HCT116 (cell line): ENCODE measurements at regions not wholly inside any gene's neighbourhood (a gene's known extent, or its start where the extent isn't known, plus 50 kb on each side); places are given as distances from the start of the nearest gene placed in this dataset.

ENCODE experiments used
- ATAC-seq: fragments of 200-7000 bp; cut with Tn5 transposase; 2 replicates; pipeline ENCODE4 v1.9.1; 2020; ENCODE audit warnings: mild to moderate bottlenecking, moderate library complexity
- BruUV-seq: library from RNA; stranded (reverse); fragments of 400-500 nt; replicated peaks from 2 replicates; lab custom pipeline; 2021; lab: Mats Ljungman, UMichigan
- CTCF ChIA-PET: fragments of 300-600 bp; sonication (Branson Sonifier 250); formaldehyde crosslinking; loops from one replicate; lab custom pipeline; 2021; ENCODE audit warnings: antibody characterized with exemption; lab: Charles Lee
- POLR2A ChIA-PET: fragments of 300-600, 350-600 bp; sonication (Branson Sonifier 250); formaldehyde crosslinking; loops from one replicate; lab custom pipeline; 2021; ENCODE audit warnings: antibody characterized with exemption; lab: Charles Lee
- RAD21 ChIA-PET, 2 experiments: fragments of 300-600 bp; sonication (Branson Sonifier 250); formaldehyde crosslinking; loops; one replicate each; lab custom pipeline; 2023; ENCODE audit warnings: low total read pairs in 2 of 2; ENCODE audit not compliant: uncharacterized antibody in 2 of 2, unreplicated experiment in 2 of 2, low non-redundant PET in 1 of 2; lab: Charles Lee
- DNase-seq: peaks from one replicate; pipeline ENCODE4 v3.0.0-alpha.2; 2010; ENCODE audit warnings: low read depth, low spot score
- H2AFZ ChIP-seq: fragments of 200-600 bp; shearing (Covaris generic), sonication (generic); 2 replicates; pipeline ENCODE4 v1.6.1; 2017; ENCODE audit warnings: low read depth, mixed run types, mixed read lengths, antibody characterized with exemption, low read length; ENCODE audit not compliant: poor library complexity, severe bottlenecking
- H3K27ac ChIP-seq: 2 replicates; pipeline ENCODE4 v1.5.1; 2012; ENCODE audit warnings: low read depth, low read length
- H3K27me3 ChIP-seq: fragments of 200-600 bp; sonication (generic); 2 replicates; pipeline ENCODE4 v1.6.1; 2016; ENCODE audit warnings: mixed run types, low read length, mixed read lengths; ENCODE audit not compliant: insufficient read depth
- H3K36me3 ChIP-seq, 2 experiments: fragments of 200-500 bp in 1 of 2; fragments of 200-600 bp in 1 of 2; sonication (Bioruptor generic) in 1 of 2; sonication (generic) in 1 of 2; 2 replicates each; pipeline versions ENCODE4 v1.5.1 to v1.6.1; 2014 to 2016; ENCODE audit warnings: low read length in 2 of 2, inconsistent platforms in 1 of 2, mixed read lengths in 1 of 2, mixed run types in 1 of 2; ENCODE audit not compliant: insufficient read depth in 2 of 2, control insufficient read depth in 1 of 2
- H3K4me1 ChIP-seq, 2 experiments: fragments of 200-600 bp in 1 of 2; sonication (generic) in 1 of 2; 2 replicates each; pipeline versions ENCODE4 v1.5.1 to v1.6.1; 2012 to 2017; ENCODE audit warnings: low read length in 2 of 2, inconsistent platforms in 1 of 2, mild to moderate bottlenecking in 1 of 2, mixed read lengths in 1 of 2, mixed run types in 1 of 2, moderate library complexity in 1 of 2; ENCODE audit not compliant: insufficient read depth in 2 of 2, control insufficient read depth in 1 of 2
- H3K4me2 ChIP-seq: fragments of 200-600 bp; sonication (generic); 2 replicates; pipeline ENCODE4 v1.6.1; 2017; ENCODE audit warnings: mixed run types, low read length, mixed read lengths
- H3K4me3 ChIP-seq, 2 experiments: fragments of 200-600 bp in 1 of 2; sonication (generic) in 1 of 2; replicated peaks in 1 of 2; 2 replicates each; pipeline ENCODE4 v1.5.1; 2011 to 2016; ENCODE audit warnings: low read length in 2 of 2, control low read depth in 1 of 2, low read depth in 1 of 2, mild to moderate bottlenecking in 1 of 2, mixed read lengths in 1 of 2, mixed run types in 1 of 2
- H3K79me2 ChIP-seq: fragments of 200-600 bp; sonication (generic); 2 replicates; pipeline ENCODE4 v1.6.1; 2017; ENCODE audit warnings: mild to moderate bottlenecking, mixed run types, low read length, moderate library complexity, mixed read lengths; ENCODE audit not compliant: insufficient read depth
- H3K9ac ChIP-seq: fragments of 200-600 bp; sonication (generic); 2 replicates; pipeline ENCODE4 v1.6.1; 2016; ENCODE audit warnings: low read length, mixed read lengths
- H3K9me2 ChIP-seq: fragments of 200-600 bp; sonication (generic), shearing (Covaris generic); 2 replicates; pipeline ENCODE4 v1.6.1; 2017; ENCODE audit warnings: mixed run types, mild to moderate bottlenecking, moderate library complexity; ENCODE audit not compliant: insufficient read depth
- H3K9me3 ChIP-seq, 2 experiments: fragments of 200-500 bp in 1 of 2; fragments of 200-600 bp in 1 of 2; sonication (Bioruptor generic) in 1 of 2; sonication (generic) in 1 of 2; 2 replicates each; pipeline ENCODE4 v1.6.1; 2014 to 2017; ENCODE audit warnings: low read length in 2 of 2, mixed read lengths in 2 of 2, inconsistent platforms in 1 of 2, low read depth in 1 of 2, mild to moderate bottlenecking in 1 of 2, mixed run types in 1 of 2, moderate library complexity in 1 of 2; ENCODE audit not compliant: control insufficient read depth in 1 of 2, insufficient read depth in 1 of 2
- H4K20me1 ChIP-seq: fragments of 200-600 bp; sonication (generic), shearing (Covaris generic); 2 replicates; pipeline ENCODE4 v1.6.1; 2017; ENCODE audit warnings: mixed run types, mild to moderate bottlenecking, moderate library complexity; ENCODE audit not compliant: insufficient read depth
- CBX3 ChIP-seq: IDR thresholded peaks from 2 replicates; pipeline ENCODE4 v1.6.1; 2012; ENCODE audit warnings: low read depth
- ELF1 ChIP-seq: IDR thresholded peaks from 2 replicates; pipeline ENCODE4 v1.6.1; 2012; ENCODE audit warnings: low read depth, borderline replicate concordance
- EZH2 ChIP-seq: fragments of 200-600 bp; sonication (generic); IDR thresholded peaks from 2 replicates; pipeline ENCODE4 v1.6.1; 2017; ENCODE audit warnings: antibody characterized with exemption, mixed run types
- SIN3A ChIP-seq: IDR thresholded peaks from 2 replicates; pipeline ENCODE4 v1.6.1; 2012; ENCODE audit warnings: low read depth
- ZFX ChIP-seq: fragments of 450-650 bp; IDR thresholded peaks from 2 replicates; pipeline ENCODE4 v1.6.1; 2017
- ZNF274 ChIP-seq: fragments of 200-500 bp; sonication (Bioruptor generic); IDR thresholded peaks from 2 replicates; pipeline ENCODE4 v1.6.1; 2014; ENCODE audit warnings: mild to moderate bottlenecking, low read depth, low read length, inconsistent platforms
- intact Hi-C: fragments of 100-400 bp; cut with micrococcal nuclease; formaldehyde crosslinking; loops from 2 replicates; pipeline ENCODE4 v1.10.0; 2022
- TF ChIP-seq, protein P1 (sequence below), 3 experiments: fragments of 200-600 bp in 1 of 3; sonication (generic) in 1 of 3; IDR thresholded peaks in 2 of 3; conservative IDR thresholded peaks in 1 of 3; 2 replicates each; pipeline ENCODE4 v1.5.1; 2012 to 2017; ENCODE audit warnings: low read depth in 2 of 3, low read length in 2 of 3, antibody characterized with exemption in 1 of 3, borderline replicate concordance in 1 of 3, control low read depth in 1 of 3, mild to moderate bottlenecking in 1 of 3, mixed read lengths in 1 of 3, mixed run types in 1 of 3, moderate library complexity in 1 of 3; ENCODE audit not compliant: insufficient read depth in 1 of 3
- TF ChIP-seq, protein P2 (sequence below): IDR thresholded peaks from 2 replicates; pipeline ENCODE4 v1.6.1; 2012; ENCODE audit warnings: low read depth
- TF ChIP-seq, protein P3 (sequence below): IDR thresholded peaks from 2 replicates; pipeline ENCODE4 v1.6.1; 2011; ENCODE audit warnings: mild to moderate bottlenecking, low read length, moderate library complexity; ENCODE audit not compliant: insufficient replicate concordance; ENCODE audit errors: extremely low read depth
- TF ChIP-seq, protein P4 (sequence below): IDR thresholded peaks from 2 replicates; pipeline ENCODE4 v1.6.1; 2012

DNA sequence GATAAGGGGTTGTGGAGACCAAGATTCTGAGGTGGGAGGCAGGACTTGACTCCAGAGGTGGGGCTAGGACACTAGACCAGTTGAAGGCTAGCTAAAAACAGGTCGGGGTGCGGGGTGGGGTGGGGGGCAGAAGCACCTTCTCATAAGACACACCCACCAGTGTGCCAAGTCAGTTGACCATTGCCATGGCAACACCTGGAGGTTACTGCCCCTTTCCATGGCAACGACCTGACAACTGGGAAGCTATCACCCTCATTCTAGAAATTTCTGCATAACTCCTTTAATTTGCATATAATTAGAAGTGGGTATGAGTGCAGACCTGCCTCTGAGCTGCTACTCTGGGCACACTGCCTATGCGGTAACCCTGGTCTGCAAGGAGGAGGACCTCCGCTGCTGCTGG lies 53.9 kb upstream of the ALOX12 start:
- Histone ChIP-seq H3K4me1 (no peaks in the 10 kb centered on the region), H3K4me3 (no peak overlapping the region), H3K9me2 (no peaks in the 10 kb centered on the region), H2AFZ (no peak overlapping the region), H3K36me3 (no peaks in the 10 kb centered on the region), H3K79me2 (no peaks in the 10 kb centered on the region), H3K27me3 (no peaks in the 10 kb centered on the region), H3K4me2 (no peak overlapping the region), H3K9ac (no peak overlapping the region), H4K20me1 (no peaks in the 10 kb centered on the region), H3K9me3 (no peaks in the 10 kb centered on the region), H3K27ac (no peak overlapping the region)
- ATAC-seq (no peak), DNase-seq (no peak)
- TF ChIP-seq, protein P1, sequence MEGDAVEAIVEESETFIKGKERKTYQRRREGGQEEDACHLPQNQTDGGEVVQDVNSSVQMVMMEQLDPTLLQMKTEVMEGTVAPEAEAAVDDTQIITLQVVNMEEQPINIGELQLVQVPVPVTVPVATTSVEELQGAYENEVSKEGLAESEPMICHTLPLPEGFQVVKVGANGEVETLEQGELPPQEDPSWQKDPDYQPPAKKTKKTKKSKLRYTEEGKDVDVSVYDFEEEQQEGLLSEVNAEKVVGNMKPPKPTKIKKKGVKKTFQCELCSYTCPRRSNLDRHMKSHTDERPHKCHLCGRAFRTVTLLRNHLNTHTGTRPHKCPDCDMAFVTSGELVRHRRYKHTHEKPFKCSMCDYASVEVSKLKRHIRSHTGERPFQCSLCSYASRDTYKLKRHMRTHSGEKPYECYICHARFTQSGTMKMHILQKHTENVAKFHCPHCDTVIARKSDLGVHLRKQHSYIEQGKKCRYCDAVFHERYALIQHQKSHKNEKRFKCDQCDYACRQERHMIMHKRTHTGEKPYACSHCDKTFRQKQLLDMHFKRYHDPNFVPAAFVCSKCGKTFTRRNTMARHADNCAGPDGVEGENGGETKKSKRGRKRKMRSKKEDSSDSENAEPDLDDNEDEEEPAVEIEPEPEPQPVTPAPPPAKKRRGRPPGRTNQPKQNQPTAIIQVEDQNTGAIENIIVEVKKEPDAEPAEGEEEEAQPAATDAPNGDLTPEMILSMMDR (IDR thresholded peaks at IDR 0.05 in 2 of 3, conservative IDR thresholded peaks at IDR 0.05 in 1 of 3; ENCODE audit: borderline replicate concordance in 1 of 3, insufficient read depth in 1 of 3, low read depth in 2 of 3, low read length in 2 of 3): no peak
- TF ChIP-seq, protein P2, sequence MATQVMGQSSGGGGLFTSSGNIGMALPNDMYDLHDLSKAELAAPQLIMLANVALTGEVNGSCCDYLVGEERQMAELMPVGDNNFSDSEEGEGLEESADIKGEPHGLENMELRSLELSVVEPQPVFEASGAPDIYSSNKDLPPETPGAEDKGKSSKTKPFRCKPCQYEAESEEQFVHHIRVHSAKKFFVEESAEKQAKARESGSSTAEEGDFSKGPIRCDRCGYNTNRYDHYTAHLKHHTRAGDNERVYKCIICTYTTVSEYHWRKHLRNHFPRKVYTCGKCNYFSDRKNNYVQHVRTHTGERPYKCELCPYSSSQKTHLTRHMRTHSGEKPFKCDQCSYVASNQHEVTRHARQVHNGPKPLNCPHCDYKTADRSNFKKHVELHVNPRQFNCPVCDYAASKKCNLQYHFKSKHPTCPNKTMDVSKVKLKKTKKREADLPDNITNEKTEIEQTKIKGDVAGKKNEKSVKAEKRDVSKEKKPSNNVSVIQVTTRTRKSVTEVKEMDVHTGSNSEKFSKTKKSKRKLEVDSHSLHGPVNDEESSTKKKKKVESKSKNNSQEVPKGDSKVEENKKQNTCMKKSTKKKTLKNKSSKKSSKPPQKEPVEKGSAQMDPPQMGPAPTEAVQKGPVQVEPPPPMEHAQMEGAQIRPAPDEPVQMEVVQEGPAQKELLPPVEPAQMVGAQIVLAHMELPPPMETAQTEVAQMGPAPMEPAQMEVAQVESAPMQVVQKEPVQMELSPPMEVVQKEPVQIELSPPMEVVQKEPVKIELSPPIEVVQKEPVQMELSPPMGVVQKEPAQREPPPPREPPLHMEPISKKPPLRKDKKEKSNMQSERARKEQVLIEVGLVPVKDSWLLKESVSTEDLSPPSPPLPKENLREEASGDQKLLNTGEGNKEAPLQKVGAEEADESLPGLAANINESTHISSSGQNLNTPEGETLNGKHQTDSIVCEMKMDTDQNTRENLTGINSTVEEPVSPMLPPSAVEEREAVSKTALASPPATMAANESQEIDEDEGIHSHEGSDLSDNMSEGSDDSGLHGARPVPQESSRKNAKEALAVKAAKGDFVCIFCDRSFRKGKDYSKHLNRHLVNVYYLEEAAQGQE: no peak
- TF ChIP-seq SIN3A (no peak), CBX3 (no peak), ZFX (no peak), ELF1 (no peak), ZNF274 (no peak), EZH2 (no peak)
- TF ChIP-seq, protein P3, sequence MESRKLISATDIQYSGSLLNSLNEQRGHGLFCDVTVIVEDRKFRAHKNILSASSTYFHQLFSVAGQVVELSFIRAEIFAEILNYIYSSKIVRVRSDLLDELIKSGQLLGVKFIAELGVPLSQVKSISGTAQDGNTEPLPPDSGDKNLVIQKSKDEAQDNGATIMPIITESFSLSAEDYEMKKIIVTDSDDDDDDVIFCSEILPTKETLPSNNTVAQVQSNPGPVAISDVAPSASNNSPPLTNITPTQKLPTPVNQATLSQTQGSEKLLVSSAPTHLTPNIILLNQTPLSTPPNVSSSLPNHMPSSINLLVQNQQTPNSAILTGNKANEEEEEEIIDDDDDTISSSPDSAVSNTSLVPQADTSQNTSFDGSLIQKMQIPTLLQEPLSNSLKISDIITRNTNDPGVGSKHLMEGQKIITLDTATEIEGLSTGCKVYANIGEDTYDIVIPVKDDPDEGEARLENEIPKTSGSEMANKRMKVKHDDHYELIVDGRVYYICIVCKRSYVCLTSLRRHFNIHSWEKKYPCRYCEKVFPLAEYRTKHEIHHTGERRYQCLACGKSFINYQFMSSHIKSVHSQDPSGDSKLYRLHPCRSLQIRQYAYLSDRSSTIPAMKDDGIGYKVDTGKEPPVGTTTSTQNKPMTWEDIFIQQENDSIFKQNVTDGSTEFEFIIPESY: no peak
- TF ChIP-seq, protein P4, sequence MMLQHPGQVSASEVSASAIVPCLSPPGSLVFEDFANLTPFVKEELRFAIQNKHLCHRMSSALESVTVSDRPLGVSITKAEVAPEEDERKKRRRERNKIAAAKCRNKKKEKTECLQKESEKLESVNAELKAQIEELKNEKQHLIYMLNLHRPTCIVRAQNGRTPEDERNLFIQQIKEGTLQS: no peak
- intact Hi-C loops: no loop called here
- POLR2A ChIA-PET: no interaction called here
- CTCF ChIA-PET: no interaction called here
- RAD21 ChIA-PET: no interaction called here
- no TSS peak for BruUV-seq
